ENCODE measurements at regions not wholly inside any gene's neighbourhood (a gene's known extent, or its start where the extent isn't known, plus 50 kb on each side); places are given as distances from the start of the nearest gene placed in this dataset.

DNA sequence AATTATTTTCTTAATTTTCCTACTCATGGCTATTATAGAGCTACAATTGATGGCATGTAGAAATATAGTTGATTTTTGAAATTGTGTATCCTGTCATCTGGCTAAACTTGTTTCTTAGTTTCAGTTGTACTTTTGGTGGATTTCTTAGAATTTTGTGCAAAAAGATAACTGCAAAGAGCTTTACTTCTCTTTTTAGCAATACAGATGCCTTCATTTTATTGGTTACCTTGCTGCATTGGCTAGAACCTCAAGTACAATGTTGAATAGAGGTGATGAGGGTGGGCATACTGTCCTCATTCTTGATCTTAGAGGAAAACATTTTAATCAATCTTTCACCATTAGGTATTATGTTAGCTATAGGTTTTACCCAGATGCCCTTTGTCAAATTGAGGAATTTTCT is 67.9 kb downstream of the METRNL start:
- H3K4me2 ChIP-seq (ENCODE audit: insufficient read depth, low read length, poor library complexity, severe bottlenecking) = no peak overlapping the region
- H3K79me1 ChIP-seq (ENCODE audit: low read depth, low read length) = no peaks in the 10 kb centered on the region
- no peak overlapping the region for H3K23ac ChIP-seq (ENCODE audit: low read depth, low read length, poor library complexity)
- no peak overlapping the region for H4K8ac ChIP-seq (ENCODE audit: low read depth, low read length)
- no peak overlapping the region for H2BK12ac ChIP-seq (ENCODE audit: low read length)
- H2BK5ac ChIP-seq (ENCODE audit: low read length) = no peak overlapping the region
- no peak overlapping the region for H4K91ac ChIP-seq (ENCODE audit: low read depth, low read length, poor library complexity)
- no peak overlapping the region for H3K18ac ChIP-seq (ENCODE audit: low read length)
- H3K4ac ChIP-seq (ENCODE audit: low read length) = no peak overlapping the region
- H2AK5ac ChIP-seq (ENCODE audit: low read depth, low read length) = no peak overlapping the region
- no peak overlapping the region for H2BK120ac ChIP-seq (ENCODE audit: low read depth, low read length)
- no peaks in the 10 kb centered on the region for H3K27me3 ChIP-seq (ENCODE audit: control insufficient read depth in 3 of 3, insufficient read depth in 3 of 3, low read depth in 1 of 3, low read length in 3 of 3)
- H2AFZ ChIP-seq (ENCODE audit: low read length) = no peak overlapping the region
- H3K36me3 ChIP-seq (replicated peaks in 1 of 2; ENCODE audit: control insufficient read depth in 2 of 2, insufficient read depth in 2 of 2, low read length in 2 of 2) = no peaks in the 10 kb centered on the region
- H3K9me3 ChIP-seq (replicated peaks in 1 of 2; ENCODE audit: control insufficient read depth in 2 of 2, insufficient read depth in 1 of 2, low read depth in 1 of 2, low read length in 2 of 2) = peaks cover 8 to 16% of the 10 kb centered on the region in 2 donors
- H3K4me1 ChIP-seq (ENCODE audit: control insufficient read depth in 2 of 2, insufficient read depth in 1 of 2, low read depth in 1 of 2, low read length in 2 of 2) = peaks cover 4 to 7% of the 10 kb centered on the region in 2 donors
- no peak for DNase-seq (ENCODE audit: low spot score)
- no peak overlapping the region for H3K9ac ChIP-seq (ENCODE audit: low read depth, low read length, poor library complexity)
- no peak overlapping the region for H3K27ac ChIP-seq (replicated peaks; ENCODE audit: low read length)
- H3K4me3 ChIP-seq (ENCODE audit: low read length in 2 of 2) = no peak overlapping the region
- H2BK15ac ChIP-seq (ENCODE audit: low read length) = no peak overlapping the region
- no peak overlapping the region for H3K14ac ChIP-seq (ENCODE audit: low read length)

DNA sequence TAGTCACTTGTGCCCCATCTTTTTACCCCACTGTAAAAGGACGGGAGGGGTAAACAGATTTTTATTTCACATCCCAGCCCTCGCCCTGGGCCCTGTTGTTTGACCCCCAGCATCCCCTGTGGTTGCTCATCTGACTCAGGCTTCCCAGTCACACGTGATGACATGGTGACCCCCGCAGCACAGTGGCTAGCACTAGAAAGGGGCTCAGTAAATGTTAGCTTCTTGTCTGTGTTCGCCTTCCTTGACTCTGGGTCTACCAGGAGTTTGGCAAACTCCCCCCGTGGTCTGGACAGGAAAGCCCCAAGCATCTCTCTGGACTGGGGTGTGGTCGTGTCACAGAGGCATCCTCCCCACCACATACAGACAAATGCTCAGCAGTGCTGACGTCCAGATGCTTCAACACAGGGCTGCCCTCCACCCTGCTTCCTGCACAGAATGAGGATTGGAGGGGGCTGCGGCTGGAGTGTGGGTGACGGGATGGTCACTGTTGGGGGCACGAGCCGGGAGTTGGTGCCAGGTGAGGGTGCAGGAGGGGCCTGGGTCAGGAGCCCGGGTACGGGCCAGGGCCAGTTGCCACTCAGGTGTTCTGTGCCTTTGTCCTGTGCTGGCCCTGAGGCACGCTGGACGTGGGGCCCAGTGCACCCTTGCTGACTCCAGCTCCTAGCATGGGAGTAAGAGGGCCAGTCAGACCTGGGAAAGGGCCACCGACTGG is 69.1 kb downstream of the METRNL start:
- no peak overlapping the region for H3K4ac ChIP-seq (ENCODE audit: low read length)
- peak overlapping the region; percentile 60 for H3K18ac ChIP-seq (ENCODE audit: low read length)
- H3K9ac ChIP-seq (ENCODE audit: low read depth, low read length, poor library complexity) = no peak overlapping the region
- H3K36me3 ChIP-seq (replicated peaks in 1 of 2; ENCODE audit: control insufficient read depth in 2 of 2, insufficient read depth in 2 of 2, low read length in 2 of 2) = no peaks in the 10 kb centered on the region
- no peaks in the 10 kb centered on the region for H3K27me3 ChIP-seq (ENCODE audit: control insufficient read depth in 3 of 3, insufficient read depth in 3 of 3, low read depth in 1 of 3, low read length in 3 of 3)
- H3K4me1 ChIP-seq (ENCODE audit: control insufficient read depth in 2 of 2, insufficient read depth in 1 of 2, low read depth in 1 of 2, low read length in 2 of 2) = peaks cover 4 to 7% of the 10 kb centered on the region in 2 donors
- H2AK5ac ChIP-seq (ENCODE audit: low read depth, low read length) = no peak overlapping the region
- WGBS, 2 donors (ENCODE audit: extremely low coverage in 2 of 2, insufficient read length in 2 of 2, insufficient replicate concordance in 1 of 2) = no CpG with 5 or more reads among the region's 17 CpGs
- H2AFZ ChIP-seq (ENCODE audit: low read length) = no peak overlapping the region
- H3K4me2 ChIP-seq (ENCODE audit: insufficient read depth, low read length, poor library complexity, severe bottlenecking) = no peak overlapping the region
- no peak overlapping the region for H3K4me3 ChIP-seq (ENCODE audit: low read length in 2 of 2)
- no peak overlapping the region for H3K27ac ChIP-seq (replicated peaks; ENCODE audit: low read length)
- no peak overlapping the region for H4K8ac ChIP-seq (ENCODE audit: low read depth, low read length)
- peak overlapping the region; percentile 26 for H3K23ac ChIP-seq (ENCODE audit: low read depth, low read length, poor library complexity)
- H2BK12ac ChIP-seq (ENCODE audit: low read length) = no peak overlapping the region
- H3K79me1 ChIP-seq (ENCODE audit: low read depth, low read length) = no peaks in the 10 kb centered on the region
- no peak overlapping the region for H2BK120ac ChIP-seq (ENCODE audit: low read depth, low read length)
- no peak overlapping the region for H2BK5ac ChIP-seq (ENCODE audit: low read length)
- H3K9me3 ChIP-seq (replicated peaks in 1 of 2; ENCODE audit: control insufficient read depth in 2 of 2, insufficient read depth in 1 of 2, low read depth in 1 of 2, low read length in 2 of 2) = peaks cover 4 to 15% of the 10 kb centered on the region in 2 donors
- no peak overlapping the region for H4K91ac ChIP-seq (ENCODE audit: low read depth, low read length, poor library complexity)
- no peak for DNase-seq (ENCODE audit: low spot score)
- no peak overlapping the region for H2BK15ac ChIP-seq (ENCODE audit: low read length)
- peak overlapping the region; percentile 11 for H3K14ac ChIP-seq (ENCODE audit: low read length)

DNA sequence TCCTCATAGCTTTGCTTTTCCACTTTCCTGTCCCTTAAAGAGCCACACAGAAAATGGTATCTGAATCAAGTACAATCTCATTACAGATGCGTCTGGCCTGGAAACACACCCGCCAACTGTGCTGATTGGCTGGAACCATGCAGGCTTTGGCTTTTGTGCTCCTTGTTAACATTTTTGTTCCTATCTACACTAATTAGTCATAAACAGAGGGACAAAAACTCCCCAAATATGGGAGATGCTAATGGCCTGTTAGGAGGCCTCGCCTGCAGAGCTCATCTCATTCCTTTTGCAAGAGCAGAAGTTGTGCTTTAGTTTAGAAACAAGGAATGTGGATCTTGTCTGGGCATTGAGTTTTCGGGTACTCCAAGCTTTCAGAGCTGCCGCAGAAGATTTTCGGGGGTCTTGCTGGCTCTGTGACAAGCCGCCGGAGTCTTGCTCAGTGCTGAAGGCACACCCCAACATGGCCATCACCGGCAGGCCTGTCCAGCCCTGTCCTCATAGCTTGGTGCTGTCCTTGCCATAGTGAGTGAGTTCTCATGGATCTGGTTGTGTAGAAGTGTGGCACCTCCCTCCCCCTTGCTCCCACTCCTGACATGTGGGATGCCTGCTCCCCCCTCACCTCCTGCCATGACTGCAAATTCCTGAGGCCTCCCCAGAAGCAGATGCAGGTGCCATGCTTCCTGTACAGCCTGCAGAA is 69.8 kb downstream of the METRNL start:
- no peak overlapping the region for H2BK120ac ChIP-seq (ENCODE audit: low read depth, low read length)
- H3K18ac ChIP-seq (ENCODE audit: low read length) = no peak overlapping the region
- no CpG with 5 or more reads among the region's 9 CpGs for WGBS, 2 donors (ENCODE audit: extremely low coverage in 2 of 2, insufficient read length in 2 of 2, insufficient replicate concordance in 1 of 2)
- H3K9me3 ChIP-seq (replicated peaks in 1 of 2; ENCODE audit: control insufficient read depth in 2 of 2, insufficient read depth in 1 of 2, low read depth in 1 of 2, low read length in 2 of 2) = peaks cover 4 to 20% of the 10 kb centered on the region in 2 donors
- H3K14ac ChIP-seq (ENCODE audit: low read length) = no peak overlapping the region
- peaks cover 4 to 7% of the 10 kb centered on the region in 2 donors for H3K4me1 ChIP-seq (ENCODE audit: control insufficient read depth in 2 of 2, insufficient read depth in 1 of 2, low read depth in 1 of 2, low read length in 2 of 2)
- H4K91ac ChIP-seq (ENCODE audit: low read depth, low read length, poor library complexity) = no peak overlapping the region
- H3K4me3 ChIP-seq (ENCODE audit: low read length in 2 of 2) = no peak overlapping the region
- H3K4ac ChIP-seq (ENCODE audit: low read length) = no peak overlapping the region
- no peaks in the 10 kb centered on the region for H3K36me3 ChIP-seq (replicated peaks in 1 of 2; ENCODE audit: control insufficient read depth in 2 of 2, insufficient read depth in 2 of 2, low read length in 2 of 2)
- no peak overlapping the region for H3K4me2 ChIP-seq (ENCODE audit: insufficient read depth, low read length, poor library complexity, severe bottlenecking)
- no peak for DNase-seq (ENCODE audit: low spot score)
- no peak overlapping the region for H2BK5ac ChIP-seq (ENCODE audit: low read length)
- peak overlapping the region; percentile 17 for H3K27ac ChIP-seq (replicated peaks; ENCODE audit: low read length)
- H3K9ac ChIP-seq (ENCODE audit: low read depth, low read length, poor library complexity) = no peak overlapping the region
- H3K79me1 ChIP-seq (ENCODE audit: low read depth, low read length) = no peaks in the 10 kb centered on the region
- H4K8ac ChIP-seq (ENCODE audit: low read depth, low read length) = no peak overlapping the region
- no peak overlapping the region for H3K23ac ChIP-seq (ENCODE audit: low read depth, low read length, poor library complexity)
- no peak overlapping the region for H2BK15ac ChIP-seq (ENCODE audit: low read length)
- no peak overlapping the region for H2AK5ac ChIP-seq (ENCODE audit: low read depth, low read length)
- H2AFZ ChIP-seq (ENCODE audit: low read length) = peak overlapping the region; percentile 16
- no peaks in the 10 kb centered on the region for H3K27me3 ChIP-seq (ENCODE audit: control insufficient read depth in 3 of 3, insufficient read depth in 3 of 3, low read depth in 1 of 3, low read length in 3 of 3)
- H2BK12ac ChIP-seq (ENCODE audit: low read length) = no peak overlapping the region

DNA sequence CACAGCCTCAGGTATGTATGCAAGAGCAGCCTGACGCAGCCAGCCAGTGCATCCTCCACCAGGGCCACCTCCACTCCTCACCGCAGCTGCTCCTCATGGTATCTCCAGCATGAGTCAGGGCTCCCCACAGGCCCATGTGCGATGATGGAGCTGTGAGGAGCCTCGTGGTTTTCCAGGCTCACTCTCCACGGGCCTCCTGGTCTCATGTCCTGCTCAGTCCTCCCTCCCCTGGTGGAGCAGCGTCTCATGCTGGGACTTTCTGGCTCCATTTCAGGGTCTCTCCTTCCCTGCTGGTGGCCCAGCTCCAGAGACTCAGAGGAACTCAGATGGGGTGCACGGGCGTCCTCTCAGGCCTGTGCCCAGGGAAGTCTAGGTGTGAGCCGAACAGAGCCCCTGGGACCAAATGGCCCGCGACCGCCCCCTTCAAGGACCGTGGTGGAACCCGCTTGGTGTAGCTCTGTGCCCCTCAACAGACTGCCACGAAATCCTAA is 70.4 kb downstream of the METRNL start:
- no peak overlapping the region for H2AFZ ChIP-seq (ENCODE audit: low read length)
- H3K14ac ChIP-seq (ENCODE audit: low read length) = no peak overlapping the region
- H3K23ac ChIP-seq (ENCODE audit: low read depth, low read length, poor library complexity) = no peak overlapping the region
- peaks cover 3 to 7% of the 10 kb centered on the region in 2 donors for H3K4me1 ChIP-seq (ENCODE audit: control insufficient read depth in 2 of 2, insufficient read depth in 1 of 2, low read depth in 1 of 2, low read length in 2 of 2)
- H3K79me1 ChIP-seq (ENCODE audit: low read depth, low read length) = no peaks in the 10 kb centered on the region
- no peaks in the 10 kb centered on the region for H3K36me3 ChIP-seq (replicated peaks in 1 of 2; ENCODE audit: control insufficient read depth in 2 of 2, insufficient read depth in 2 of 2, low read length in 2 of 2)
- H2BK12ac ChIP-seq (ENCODE audit: low read length) = no peak overlapping the region
- H2AK5ac ChIP-seq (ENCODE audit: low read depth, low read length) = no peak overlapping the region
- H2BK15ac ChIP-seq (ENCODE audit: low read length) = no peak overlapping the region
- no peaks in the 10 kb centered on the region for H3K27me3 ChIP-seq (ENCODE audit: control insufficient read depth in 3 of 3, insufficient read depth in 3 of 3, low read depth in 1 of 3, low read length in 3 of 3)
- no peak for DNase-seq (ENCODE audit: low spot score)
- no peak overlapping the region for H2BK5ac ChIP-seq (ENCODE audit: low read length)
- whole genome bisulfite sequencing, 2 donors (ENCODE audit: extremely low coverage in 2 of 2, insufficient read length in 2 of 2, insufficient replicate concordance in 1 of 2) = no CpG with 5 or more reads among the region's 15 CpGs
- no peak overlapping the region for H3K27ac ChIP-seq (replicated peaks; ENCODE audit: low read length)
- no peak overlapping the region for H3K4me2 ChIP-seq (ENCODE audit: insufficient read depth, low read length, poor library complexity, severe bottlenecking)
- peak overlapping the region; percentile 58 for H3K18ac ChIP-seq (ENCODE audit: low read length)
- no peak overlapping the region for H2BK120ac ChIP-seq (ENCODE audit: low read depth, low read length)
- H3K4me3 ChIP-seq (ENCODE audit: low read length in 2 of 2) = no peak overlapping the region
- H3K4ac ChIP-seq (ENCODE audit: low read length) = no peak overlapping the region
- no peak overlapping the region for H3K9ac ChIP-seq (ENCODE audit: low read depth, low read length, poor library complexity)
- peaks cover 4 to 16% of the 10 kb centered on the region in 2 donors for H3K9me3 ChIP-seq (replicated peaks in 1 of 2; ENCODE audit: control insufficient read depth in 2 of 2, insufficient read depth in 1 of 2, low read depth in 1 of 2, low read length in 2 of 2)
- H4K91ac ChIP-seq (ENCODE audit: low read depth, low read length, poor library complexity) = no peak overlapping the region
- no peak overlapping the region for H4K8ac ChIP-seq (ENCODE audit: low read depth, low read length)

Measured in neuronal stem cell (in vitro differentiated cells).